Neural crest cell (in vitro differentiated cells): ENCODE measurements at regions not wholly inside any gene's neighbourhood (a gene's known extent, or its start where the extent isn't known, plus 50 kb on each side); places are given as distances from the start of the nearest gene placed in this dataset.

Experiments
- DNase-seq: peaks from one replicate; pipeline ENCODE4 v3.0.0; 2021; ENCODE audit warnings: low read depth, mixed read lengths, low spot score
- H3K27ac Mint-ChIP-seq: one replicate; pipeline ENCODE4 v1.8.0; 2021; ENCODE audit warnings: mild to moderate bottlenecking, mixed read lengths; ENCODE audit not compliant: unreplicated experiment
- H3K27me3 Mint-ChIP-seq: 2 replicates; pipeline ENCODE4 v1.8.0; 2021; ENCODE audit warnings: low read depth, mild to moderate bottlenecking, mixed read lengths
- H3K36me3 Mint-ChIP-seq: 2 replicates; pipeline ENCODE4 v1.8.0; 2021; ENCODE audit warnings: low read depth, mild to moderate bottlenecking, mixed read lengths
- H3K4me1 Mint-ChIP-seq: 2 replicates; pipeline ENCODE4 v1.8.0; 2021; ENCODE audit warnings: mixed read lengths
- H3K4me3 Mint-ChIP-seq: one replicate; pipeline ENCODE4 v1.8.0; 2021; ENCODE audit warnings: mild to moderate bottlenecking, mixed read lengths
- H3K9me3 Mint-ChIP-seq: 2 replicates; pipeline ENCODE4 v1.8.0; 2021; ENCODE audit warnings: mixed read lengths
- TF ChIP-seq, protein P1 (sequence below): fragments of 200-600 bp; sonication (generic); conservative IDR thresholded peaks from 2 replicates; pipeline ENCODE4 v1.5.0; 2021; ENCODE audit warnings: antibody characterized with exemption, mild to moderate bottlenecking

- Mint-ChIP-seq H3K4me3 (no peak overlapping the region), H3K27ac (peak overlapping the region; percentile 50), H3K36me3 (no peaks in the 10 kb centered on the region), H3K27me3 (peaks cover 4% of the 10 kb centered on the region), H3K9me3 (no peaks in the 10 kb centered on the region), H3K4me1 (peaks cover 26% of the 10 kb centered on the region)
- TF ChIP-seq, protein P1, sequence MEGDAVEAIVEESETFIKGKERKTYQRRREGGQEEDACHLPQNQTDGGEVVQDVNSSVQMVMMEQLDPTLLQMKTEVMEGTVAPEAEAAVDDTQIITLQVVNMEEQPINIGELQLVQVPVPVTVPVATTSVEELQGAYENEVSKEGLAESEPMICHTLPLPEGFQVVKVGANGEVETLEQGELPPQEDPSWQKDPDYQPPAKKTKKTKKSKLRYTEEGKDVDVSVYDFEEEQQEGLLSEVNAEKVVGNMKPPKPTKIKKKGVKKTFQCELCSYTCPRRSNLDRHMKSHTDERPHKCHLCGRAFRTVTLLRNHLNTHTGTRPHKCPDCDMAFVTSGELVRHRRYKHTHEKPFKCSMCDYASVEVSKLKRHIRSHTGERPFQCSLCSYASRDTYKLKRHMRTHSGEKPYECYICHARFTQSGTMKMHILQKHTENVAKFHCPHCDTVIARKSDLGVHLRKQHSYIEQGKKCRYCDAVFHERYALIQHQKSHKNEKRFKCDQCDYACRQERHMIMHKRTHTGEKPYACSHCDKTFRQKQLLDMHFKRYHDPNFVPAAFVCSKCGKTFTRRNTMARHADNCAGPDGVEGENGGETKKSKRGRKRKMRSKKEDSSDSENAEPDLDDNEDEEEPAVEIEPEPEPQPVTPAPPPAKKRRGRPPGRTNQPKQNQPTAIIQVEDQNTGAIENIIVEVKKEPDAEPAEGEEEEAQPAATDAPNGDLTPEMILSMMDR: no peak
- DNase-seq: no peak
These were observed 726.5 kb downstream of the PTPRU start for GRCh38 chr1:29962831-29963247.

DNA sequence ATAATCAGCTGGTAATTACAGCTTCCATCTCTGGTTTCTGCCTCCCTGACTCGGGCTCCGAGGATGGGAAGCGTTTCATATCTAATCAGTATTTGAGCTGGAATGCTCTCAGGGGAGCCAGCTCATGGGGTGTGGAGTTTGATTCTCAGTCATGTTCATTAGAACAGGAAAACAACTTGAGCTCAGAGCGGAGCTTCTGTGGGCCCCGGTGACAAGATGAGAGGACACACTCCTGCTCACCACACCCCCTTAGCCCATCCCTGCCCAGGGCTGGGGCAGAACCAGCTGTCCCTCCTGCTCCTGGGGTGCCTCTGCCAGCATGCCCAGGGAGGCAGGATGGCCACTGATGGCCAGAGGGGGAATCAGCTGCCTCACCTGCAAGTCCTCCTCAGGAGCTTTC lies 726.0 kb downstream of the PTPRU start:
- peaks cover 26% of the 10 kb centered on the region for H3K4me1 Mint-ChIP-seq
- DNase-seq: no peak

DNA sequence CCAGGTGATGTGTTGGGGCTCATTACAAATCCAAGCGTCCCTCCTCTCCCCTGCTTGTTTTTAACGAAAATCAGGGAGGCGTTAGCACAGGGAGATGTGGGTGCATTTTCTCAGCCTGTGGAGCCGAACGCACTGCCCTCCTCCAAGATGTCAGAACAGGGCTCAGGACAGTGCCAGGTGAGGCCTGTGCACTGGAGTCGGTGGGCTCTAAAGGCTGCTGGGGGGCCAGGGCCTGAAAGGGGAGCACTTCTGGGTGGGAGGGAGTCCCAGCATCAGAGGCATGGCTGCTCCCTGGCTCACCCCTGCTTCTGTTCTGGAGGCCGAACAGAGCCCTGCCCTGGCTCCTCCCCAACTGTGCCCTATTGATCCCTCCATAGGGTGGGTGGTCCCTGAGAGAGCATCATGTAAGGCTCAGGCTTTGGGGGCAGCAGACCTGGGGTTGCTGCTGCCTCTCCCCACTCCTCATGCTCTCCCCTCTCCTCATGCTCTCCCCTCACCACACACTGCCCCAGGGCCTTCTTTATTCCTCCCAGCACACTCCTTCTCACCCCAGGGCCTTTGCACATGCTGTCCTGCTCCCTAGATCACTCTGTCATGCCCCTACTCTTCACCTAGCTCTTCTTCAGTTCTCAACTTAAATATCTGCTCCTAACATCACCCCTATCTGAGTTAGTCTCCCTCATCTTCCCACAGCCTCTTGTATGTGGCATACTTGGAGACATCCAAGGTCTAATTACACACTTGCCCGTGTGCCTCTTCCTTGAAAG lies 725.2 kb downstream of the PTPRU start:
- Mint-ChIP-seq H3K4me1 (peaks cover 26% of the 10 kb centered on the region), H3K9me3 (no peaks in the 10 kb centered on the region), H3K27me3 (peaks cover 4% of the 10 kb centered on the region), H3K4me3 (no peak overlapping the region), H3K36me3 (no peaks in the 10 kb centered on the region), H3K27ac (no peak overlapping the region)
- DNase-seq: no peak
- TF ChIP-seq, protein P1: no peak

More for the DNA sequence above, 726.0 kb downstream of the PTPRU start:
- Mint-ChIP-seq H3K27ac (no peak overlapping the region), H3K9me3 (no peaks in the 10 kb centered on the region), H3K36me3 (no peaks in the 10 kb centered on the region), H3K27me3 (peaks cover 4% of the 10 kb centered on the region), H3K4me3 (no peak overlapping the region)
- TF ChIP-seq, protein P1: no peak

DNA sequence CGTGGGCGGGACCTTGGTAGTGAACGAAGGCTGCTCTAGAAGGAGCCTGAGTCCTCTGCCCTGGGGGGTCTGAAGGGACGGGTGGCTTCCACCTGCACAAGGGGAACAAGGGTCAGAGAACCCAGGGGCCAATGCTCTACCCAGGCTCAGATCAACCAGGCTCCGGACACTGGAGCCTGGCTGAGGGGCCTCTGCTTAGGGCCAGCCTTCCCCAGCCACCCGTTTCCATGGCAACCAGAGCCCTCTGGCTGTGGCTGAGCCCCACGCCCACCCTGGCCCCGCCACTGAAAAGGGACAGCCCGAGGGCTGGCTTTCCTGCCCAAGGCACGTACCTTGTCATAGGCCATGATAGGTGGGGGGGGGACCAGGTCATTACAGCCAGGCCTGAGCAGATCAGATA lies 724.6 kb downstream of the PTPRU start:
- no peak overlapping the region for H3K27ac Mint-ChIP-seq
- no peaks in the 10 kb centered on the region for H3K9me3 Mint-ChIP-seq
- TF ChIP-seq, protein P1: no peak
- H3K27me3 Mint-ChIP-seq: peaks cover 1% of the 10 kb centered on the region
- H3K36me3 Mint-ChIP-seq: no peaks in the 10 kb centered on the region
- peaks cover 26% of the 10 kb centered on the region for H3K4me1 Mint-ChIP-seq
- DNase-seq: peak; percentile 46
- H3K4me3 Mint-ChIP-seq: no peak overlapping the region

GRCh38 chr1:29960156-29960755 lies 723.9 kb downstream of the PTPRU start:
- Mint-ChIP-seq H3K4me3 (no peak overlapping the region), H3K27me3 (no peaks in the 10 kb centered on the region), H3K9me3 (peaks cover 3% of the 10 kb centered on the region), H3K36me3 (no peaks in the 10 kb centered on the region), H3K27ac (no peak overlapping the region), H3K4me1 (peaks cover 30% of the 10 kb centered on the region)
- DNase-seq: no peak
- TF ChIP-seq, protein P1: no peak
